Caco-2 (cell line): ENCODE measurements at regions not wholly inside any gene's neighbourhood (a gene's known extent, or its start where the extent isn't known, plus 50 kb on each side); places are given as distances from the start of the nearest gene placed in this dataset.

ENCODE experiments used
- BruUV-seq: library from RNA; stranded (reverse); fragments of 400-500 nt; replicated peaks from 2 replicates; lab custom pipeline; 2021; lab: Mats Ljungman, UMichigan
- CTCF ChIA-PET: fragments of 300-600 bp; sonication (Branson Sonifier 250); formaldehyde crosslinking; loops from one replicate; lab custom pipeline; 2022; ENCODE audit warnings: antibody characterized with exemption; lab: Charles Lee
- POLR2A ChIA-PET: fragments of 300-600 bp; sonication (Branson Sonifier 250); formaldehyde crosslinking; loops from one replicate; lab custom pipeline; 2022; ENCODE audit warnings: antibody characterized with exemption; lab: Charles Lee
- DNase-seq, 2 experiments: peaks; one replicate each; pipeline versions ENCODE4 v3.0.0 to v3.0.0-alpha.2; 2020 to 2022
- H3K27me3 ChIP-seq: replicated peaks from 2 replicates; pipeline ENCODE4 v1.6.0; 2011; ENCODE audit warnings: low read length; ENCODE audit not compliant: control insufficient read depth, insufficient read depth
- H3K36me3 ChIP-seq: 2 replicates; pipeline ENCODE4 v1.5.1; 2011; ENCODE audit warnings: low read length; ENCODE audit not compliant: control insufficient read depth, insufficient read depth
- H3K4me1 ChIP-seq: fragments of 250-450 bp; sonication (Bioruptor Pico); 2 replicates; pipeline ENCODE4 v1.5.1; 2020; ENCODE audit warnings: mild to moderate bottlenecking
- H3K4me3 ChIP-seq: 2 replicates; pipeline ENCODE4 v1.5.1; 2011; ENCODE audit warnings: low read depth, mild to moderate bottlenecking, control low read depth, low read length
- H3K9me3 ChIP-seq: fragments of 250-450 bp; sonication (Bioruptor Pico); 2 replicates; pipeline ENCODE4 v1.5.1; 2020; ENCODE audit warnings: mild to moderate bottlenecking, moderate library complexity
- H3K27ac Mint-ChIP-seq: one replicate; pipeline ENCODE4 v1.8.0; 2022; ENCODE audit warnings: mixed read lengths; ENCODE audit not compliant: unreplicated experiment
- H3K27me3 Mint-ChIP-seq: one replicate; pipeline ENCODE4 v1.8.0; 2022; ENCODE audit warnings: mixed read lengths; ENCODE audit not compliant: insufficient read depth, unreplicated experiment
- H3K36me3 Mint-ChIP-seq: one replicate; pipeline ENCODE4 v1.8.0; 2022; ENCODE audit warnings: mild to moderate bottlenecking, mixed read lengths; ENCODE audit not compliant: insufficient read depth, unreplicated experiment
- H3K4me1 Mint-ChIP-seq: one replicate; pipeline ENCODE4 v1.8.0; 2022; ENCODE audit warnings: low read depth, mixed read lengths; ENCODE audit not compliant: unreplicated experiment
- H3K4me3 Mint-ChIP-seq: one replicate; pipeline ENCODE4 v1.8.0; 2022; ENCODE audit warnings: mild to moderate bottlenecking, moderate library complexity, mixed read lengths; ENCODE audit not compliant: unreplicated experiment
- H3K9me3 Mint-ChIP-seq: one replicate; pipeline ENCODE4 v1.8.0; 2022; ENCODE audit warnings: mixed read lengths; ENCODE audit not compliant: unreplicated experiment
- CTCF ChIP-seq, 2 experiments: fragments of 200-600 bp in 1 of 2; IDR thresholded peaks; 1 replicate in 1 of 2; 2 replicates in 1 of 2; pipeline versions ENCODE4 v1.5.1 to v1.8.0; 2011 to 2022; ENCODE audit warnings: antibody characterized with exemption in 1 of 2, control low read depth in 1 of 2, inconsistent platforms in 1 of 2, low read depth in 1 of 2, low read length in 1 of 2, mild to moderate bottlenecking in 1 of 2, moderate library complexity in 1 of 2; ENCODE audit not compliant: insufficient read depth in 1 of 2, severe bottlenecking in 1 of 2, unreplicated experiment in 1 of 2
- intact Hi-C: fragments of 100-400 bp; cut with micrococcal nuclease; formaldehyde crosslinking; loops from one replicate; pipeline ENCODE4 v1.10.0; 2022; ENCODE audit not compliant: unreplicated experiment

GRCh38 chr2:64819361-64819760 is 165.6 kb upstream of the SERTAD2 start:
- Mint-ChIP-seq H3K9me3 (no peaks in the 10 kb centered on the region), H3K4me1 (peaks cover 22% of the 10 kb centered on the region), H3K27me3 (no peaks in the 10 kb centered on the region), H3K27ac (no peak overlapping the region), H3K36me3 (no peaks in the 10 kb centered on the region), H3K4me3 (no peak overlapping the region)
- Histone ChIP-seq H3K4me3 (no peak overlapping the region), H3K27me3 (no peaks in the 10 kb centered on the region), H3K4me1 (peaks cover 39% of the 10 kb centered on the region), H3K36me3 (no peaks in the 10 kb centered on the region), H3K9me3 (no peaks in the 10 kb centered on the region)
- intact Hi-C loops = no loop called here
- POLR2A ChIA-PET = no interaction called here
- no peak for DNase-seq
- CTCF ChIA-PET = no interaction called here
- BruUV-seq = no TSS peak
- TF ChIP-seq CTCF (IDR thresholded peaks at IDR 0.05; ENCODE audit: insufficient read depth in 1 of 2, low read depth in 1 of 2, low read length in 1 of 2, severe bottlenecking in 1 of 2, unreplicated experiment in 1 of 2) = no peak

- no peak for DNase-seq
Measured at GRCh38 chr2:64819774-64820688, 166.3 kb upstream of the SERTAD2 start.

GRCh38 chr2:64820901-64821300 is 167.2 kb upstream of the SERTAD2 start:
- Mint-ChIP-seq H3K9me3 (no peaks in the 10 kb centered on the region), H3K36me3 (no peaks in the 10 kb centered on the region), H3K27me3 (no peaks in the 10 kb centered on the region), H3K27ac (peak overlapping the region; percentile 33), H3K4me3 (no peak overlapping the region), H3K4me1 (peaks cover 22% of the 10 kb centered on the region)
- H3K9me3 ChIP-seq = no peaks in the 10 kb centered on the region
- ChIA-PET POLR2A (no interaction called here), CTCF (interaction anchor here (0.8 kb wide), 1 partner anchor 177 kb away, joined by 3 read pairs; no protein-coding TSS in a partner anchor)
- no peak overlapping the region for H3K4me3 ChIP-seq
- no TSS peak for BruUV-seq
- DNase-seq = no peak
- intact Hi-C loops = loop anchor here (5.0 kb wide), 1 partner anchor 54 kb away; no protein-coding TSS in a partner anchor
- H3K27me3 ChIP-seq = no peaks in the 10 kb centered on the region
- TF ChIP-seq CTCF (IDR thresholded peaks at IDR 0.05; ENCODE audit: insufficient read depth in 1 of 2, low read depth in 1 of 2, low read length in 1 of 2, severe bottlenecking in 1 of 2, unreplicated experiment in 1 of 2) = no peak
- H3K4me1 ChIP-seq = peaks cover 43% of the 10 kb centered on the region
- no peaks in the 10 kb centered on the region for H3K36me3 ChIP-seq

More at GRCh38 chr2:64819774-64820688, 166.3 kb upstream of the SERTAD2 start:
- peaks cover 22% of the 10 kb centered on the region for H3K4me1 Mint-ChIP-seq
- H3K27ac Mint-ChIP-seq = no peak overlapping the region
- H3K36me3 ChIP-seq = no peaks in the 10 kb centered on the region
- H3K27me3 ChIP-seq = no peaks in the 10 kb centered on the region
- no peaks in the 10 kb centered on the region for H3K9me3 ChIP-seq
- peaks cover 43% of the 10 kb centered on the region for H3K4me1 ChIP-seq
- H3K27me3 Mint-ChIP-seq = no peaks in the 10 kb centered on the region
- H3K36me3 Mint-ChIP-seq = no peaks in the 10 kb centered on the region
- intact Hi-C loops = loop anchor here (5.0 kb wide), 1 partner anchor 53 kb away; no protein-coding TSS in a partner anchor
- POLR2A ChIA-PET = no interaction called here
- CTCF ChIA-PET = no interaction called here
- BruUV-seq = no TSS peak
- no peak overlapping the region for H3K4me3 Mint-ChIP-seq
- H3K9me3 Mint-ChIP-seq = no peaks in the 10 kb centered on the region
- no peak for TF ChIP-seq CTCF (IDR thresholded peaks at IDR 0.05; ENCODE audit: insufficient read depth in 1 of 2, low read depth in 1 of 2, low read length in 1 of 2, severe bottlenecking in 1 of 2, unreplicated experiment in 1 of 2)
- H3K4me3 ChIP-seq = no peak overlapping the region
